GM18517 (cell line): ENCODE measurements at regions not wholly inside any gene's neighbourhood (a gene's known extent, or its start where the extent isn't known, plus 50 kb on each side); places are given as distances from the start of the nearest gene placed in this dataset.

Experiments used
- ATAC-seq: cut with Tn5 transposase; IDR thresholded peaks from one replicate; pipeline ENCODE4 v1.9.1; 2021; ENCODE audit warnings: mild to moderate bottlenecking, moderate library complexity; ENCODE audit not compliant: unreplicated experiment

DNA sequence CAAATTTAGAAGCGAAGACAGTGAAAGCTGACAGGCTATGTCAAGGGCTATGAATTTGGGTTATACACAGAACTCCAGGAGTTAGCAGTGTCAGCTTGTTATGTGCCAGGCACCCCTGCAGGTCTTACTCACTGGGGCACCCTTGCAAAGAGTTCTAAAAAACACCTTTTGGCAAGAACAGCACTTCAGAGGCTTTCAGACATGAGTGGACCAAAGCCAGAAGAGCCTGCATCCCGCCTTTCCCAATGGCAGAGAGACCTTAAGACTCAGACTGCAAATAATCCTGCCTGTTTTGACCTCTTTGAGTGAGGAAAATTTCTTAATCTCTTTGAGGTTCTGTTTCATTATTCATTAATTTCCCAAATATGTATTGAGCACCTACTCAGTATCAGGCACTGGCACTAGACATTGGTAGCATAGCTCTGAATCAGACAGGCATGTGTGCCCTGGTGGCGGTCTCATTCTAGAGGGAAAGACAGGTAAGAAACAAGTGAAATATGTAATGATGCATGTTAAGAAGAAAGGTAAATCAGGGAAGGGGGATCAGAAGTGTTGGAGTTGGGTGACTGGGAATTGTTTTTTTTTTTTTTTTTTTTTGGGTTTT, 280.0 kb downstream of the KBTBD8 start:
- no peak for ATAC-seq

DNA sequence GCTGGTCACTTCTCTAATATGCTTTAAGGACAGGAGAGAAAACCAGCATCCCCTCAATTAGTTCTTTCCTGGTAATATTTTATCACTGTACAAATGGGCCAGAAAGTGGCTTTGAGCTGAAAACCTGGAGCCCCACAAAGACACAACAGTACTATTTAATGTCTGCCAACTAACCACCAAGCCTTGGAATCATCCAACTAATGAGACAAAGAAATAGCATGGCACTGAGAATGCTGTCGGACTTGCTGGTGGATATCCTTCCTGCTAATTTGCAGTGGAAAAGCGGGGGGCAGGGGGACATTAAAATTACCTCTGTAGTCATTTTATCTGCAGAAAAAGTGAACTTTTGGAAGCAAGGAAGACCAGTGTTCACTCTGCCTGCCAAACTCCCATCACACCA, 288.5 kb downstream of the KBTBD8 start:
- no peak for ATAC-seq

DNA sequence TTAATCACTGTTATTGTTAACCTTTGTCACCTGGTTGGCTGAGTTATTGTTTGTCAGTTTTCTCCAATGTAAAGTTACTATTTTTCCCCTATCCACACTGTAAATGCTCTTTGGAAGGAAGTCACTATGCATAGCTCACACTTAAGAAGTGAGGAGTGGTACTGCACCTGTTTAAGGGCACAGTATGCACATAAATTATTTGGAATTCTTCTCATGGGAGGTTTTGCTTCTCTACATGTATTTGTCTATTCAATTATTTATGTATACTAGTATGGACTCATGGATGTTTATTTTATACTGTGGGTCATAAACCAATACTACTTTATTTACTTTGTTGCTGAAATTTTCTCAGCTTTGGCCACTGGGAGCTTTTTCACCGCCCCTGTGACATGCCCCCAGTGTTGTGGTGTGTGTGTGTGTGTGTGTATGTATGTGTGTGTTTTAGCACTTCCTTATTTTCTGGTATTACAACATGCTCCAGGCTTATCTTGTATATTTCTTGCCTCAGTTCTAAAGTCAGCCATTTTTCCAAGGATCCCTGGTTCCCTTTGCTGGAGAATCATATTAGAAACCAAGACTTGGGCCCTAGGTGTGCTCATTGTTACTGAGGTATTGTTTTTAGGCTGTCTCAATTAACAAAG, 290.5 kb downstream of the KBTBD8 start:
- ATAC-seq = no peak

DNA sequence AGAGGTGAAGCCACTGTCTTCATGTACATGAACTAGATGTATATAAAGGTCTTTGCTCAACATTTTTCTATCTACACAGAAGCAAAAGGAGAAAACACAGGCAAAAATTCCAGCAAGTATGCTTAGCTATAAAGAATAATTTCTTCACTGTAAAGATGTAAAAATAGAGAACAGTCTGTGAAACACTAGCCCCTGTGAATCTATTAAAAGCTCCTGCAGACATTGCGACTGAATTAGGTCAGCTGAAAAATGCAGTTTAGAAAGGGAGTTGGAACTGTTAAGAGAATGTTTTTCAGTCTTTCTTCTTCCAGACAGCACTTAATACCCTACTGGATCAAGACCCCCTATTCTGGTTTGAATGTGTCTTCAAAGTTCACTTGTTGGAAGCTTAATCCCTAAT, 291.5 kb downstream of the KBTBD8 start:
- ATAC-seq = no peak

DNA sequence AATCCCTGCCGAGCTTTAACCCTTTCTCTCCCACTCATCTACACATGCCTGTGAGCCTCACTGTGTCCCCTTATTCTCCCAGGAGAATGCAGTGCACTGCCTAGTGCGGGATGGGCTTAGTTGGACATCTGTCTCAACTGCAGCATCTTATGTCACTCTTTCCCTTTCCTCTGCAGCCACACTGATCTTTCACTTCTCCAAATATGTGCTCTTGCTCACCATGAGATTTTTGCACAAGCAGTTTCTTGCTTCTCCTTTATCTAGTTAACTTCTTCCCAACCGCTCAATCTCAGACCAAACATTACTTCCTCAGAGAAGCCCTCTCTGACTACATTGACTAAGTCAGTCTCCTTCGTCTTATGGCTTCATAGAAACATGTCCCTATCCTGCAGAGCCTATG, 292.3 kb downstream of the KBTBD8 start:
- no peak for ATAC-seq

GRCh38 chr3:67291287-67292252, 293.5 kb downstream of the KBTBD8 start:
- ATAC-seq = no peak

- ATAC-seq = no peak
Observed at GRCh38 chr3:67292356-67293121, 294.4 kb downstream of the KBTBD8 start.

DNA sequence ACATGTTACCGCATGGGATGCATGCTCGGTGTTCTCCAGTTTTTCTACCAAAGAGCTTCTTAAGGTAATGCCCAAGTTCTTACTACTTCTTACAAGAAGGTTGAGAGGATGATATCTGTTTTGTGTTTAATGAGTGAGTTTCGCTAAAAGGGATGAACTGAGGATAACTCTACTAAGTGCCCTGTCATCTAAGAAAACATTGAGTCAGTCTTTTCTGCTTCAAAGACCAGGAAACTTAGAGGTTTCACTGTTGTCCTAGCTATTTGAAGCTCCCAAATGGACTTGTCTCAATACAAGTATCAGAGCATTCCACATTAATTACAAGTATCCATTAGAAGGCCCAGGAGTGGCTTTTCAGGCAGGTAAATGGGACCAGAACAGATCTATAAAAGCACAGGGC, 296.2 kb downstream of the KBTBD8 start:
- no peak for ATAC-seq

DNA sequence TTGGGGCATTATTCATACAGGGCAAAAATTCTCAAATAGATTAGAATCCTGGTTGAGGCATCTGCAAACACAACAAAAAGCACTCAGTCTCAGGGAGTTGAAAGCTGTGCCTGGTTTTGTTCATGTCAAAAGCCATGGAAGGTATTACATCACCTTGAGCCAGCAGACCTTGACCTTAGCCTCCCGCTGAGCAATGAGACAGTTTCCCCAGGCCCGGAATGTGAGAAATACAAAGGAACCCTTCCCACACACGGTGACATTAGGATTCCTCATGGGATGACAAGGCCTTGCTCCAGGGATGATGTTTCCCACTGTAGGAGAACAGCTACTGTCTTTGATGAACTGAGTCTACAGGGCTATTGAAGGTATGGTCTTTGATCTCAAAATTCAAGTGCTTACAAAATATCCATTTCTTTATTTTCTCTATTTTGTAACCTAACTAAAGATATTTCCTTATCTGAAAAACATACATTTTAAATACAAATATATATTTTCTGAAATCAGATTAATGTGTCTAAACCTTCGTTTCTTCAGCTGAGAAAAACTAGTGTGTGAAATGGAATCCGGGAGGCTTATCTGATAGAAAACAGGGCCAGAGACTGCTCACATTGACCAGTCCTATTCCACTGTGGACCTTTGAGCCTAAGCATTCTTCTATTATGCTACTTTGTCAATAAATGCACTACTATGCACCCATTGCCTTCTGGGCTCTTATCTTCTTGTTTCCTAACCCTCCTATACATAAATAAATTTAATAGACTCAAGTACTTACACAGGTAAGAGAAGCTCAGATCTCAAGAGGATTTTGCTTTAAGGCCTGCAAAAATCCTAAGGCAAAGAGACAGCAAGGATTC, 298.2 kb downstream of the KBTBD8 start:
- no peak for ATAC-seq

- ATAC-seq = no peak
Observed at GRCh38 chr3:67297715-67298475, 299.8 kb downstream of the KBTBD8 start.

GRCh38 chr3:67301556-67301955, 303.4 kb downstream of the KBTBD8 start:
- ATAC-seq = no peak

- no peak for ATAC-seq
Observed at GRCh38 chr3:67302489-67302888, 304.4 kb downstream of the KBTBD8 start.

GRCh38 chr3:67305160-67305559, 307.1 kb downstream of the KBTBD8 start:
- no peak for ATAC-seq

DNA sequence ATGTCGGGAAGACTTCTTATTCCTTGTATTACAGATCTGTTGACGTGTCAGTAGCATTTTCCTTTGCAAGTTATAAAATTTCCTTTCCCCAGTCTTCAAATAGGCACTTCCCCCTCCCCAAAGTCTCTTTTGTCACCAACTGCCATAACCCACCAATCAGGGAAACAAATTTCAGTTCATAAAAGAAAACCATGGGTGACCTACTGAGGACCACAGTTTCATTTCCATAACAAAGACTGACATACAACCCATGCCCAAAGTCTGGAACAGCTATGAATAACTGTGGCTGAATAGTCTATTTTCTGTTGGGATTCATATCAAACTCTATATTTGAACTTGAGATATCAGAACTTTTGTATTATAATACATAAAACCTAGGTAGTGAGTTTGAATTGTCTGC, 307.8 kb downstream of the KBTBD8 start:
- ATAC-seq = no peak

DNA sequence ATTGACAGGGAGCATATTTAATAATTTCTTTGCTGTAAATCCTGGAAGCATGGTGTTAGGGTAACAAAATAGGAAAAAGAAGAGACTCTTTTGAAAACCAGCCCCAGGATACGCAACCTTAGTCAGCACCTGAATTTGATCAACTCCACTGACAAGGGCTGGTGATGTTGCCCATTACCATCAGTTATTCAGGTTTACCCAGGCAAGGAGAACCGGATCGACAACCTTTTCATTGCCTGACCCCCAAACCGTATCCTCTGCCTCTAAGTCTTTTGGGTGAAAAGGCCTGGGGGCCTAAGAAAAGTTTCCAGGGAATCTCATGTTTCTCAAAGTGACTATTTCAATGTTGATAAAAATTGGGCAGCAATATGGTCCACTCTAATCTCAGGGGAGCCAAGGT, 313.3 kb downstream of the KBTBD8 start:
- no peak for ATAC-seq

DNA sequence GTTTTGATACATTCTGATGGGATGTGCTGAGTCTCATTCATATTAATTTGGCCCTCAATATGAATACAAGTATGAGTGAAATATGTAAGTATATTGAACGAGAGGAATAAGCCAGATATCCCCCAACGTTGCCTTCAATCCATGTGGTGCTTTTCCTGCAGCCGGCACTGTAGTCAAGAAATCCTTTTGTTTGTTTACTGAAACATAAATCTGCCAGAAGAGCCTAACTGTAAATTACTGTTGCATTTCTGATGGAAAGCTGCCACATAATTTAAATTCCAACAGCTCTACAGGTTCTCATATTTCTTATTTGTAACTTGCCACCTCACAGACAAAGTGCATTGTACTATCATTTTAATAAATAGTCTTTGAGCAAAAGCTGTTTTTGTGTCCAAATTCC, 314.0 kb downstream of the KBTBD8 start:
- ATAC-seq = no peak

GRCh38 chr3:67318162-67318561, 320.1 kb downstream of the KBTBD8 start:
- ATAC-seq = no peak

DNA sequence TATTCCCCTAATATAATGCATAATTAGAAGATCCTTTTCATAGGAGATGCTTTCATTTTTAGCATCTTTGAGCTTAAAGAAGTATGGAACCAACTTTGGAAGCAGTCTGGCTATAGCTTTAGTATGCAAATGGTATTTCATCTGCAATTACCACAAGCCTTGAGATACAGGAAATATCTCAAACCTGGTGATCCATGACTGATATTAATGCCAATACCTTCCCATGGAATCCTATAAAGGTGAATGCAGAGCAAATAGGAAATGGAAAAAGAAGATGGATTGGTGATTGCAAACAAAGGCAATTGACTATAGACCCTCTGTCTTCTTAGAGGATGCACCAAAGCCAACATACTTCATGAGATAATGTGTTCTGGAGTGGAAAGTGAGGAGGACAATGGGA, 326.4 kb downstream of the KBTBD8 start:
- ATAC-seq = no peak
